ENCODE measurements at regions not wholly inside any gene's neighbourhood (a gene's known extent, or its start where the extent isn't known, plus 50 kb on each side); places are given as distances from the start of the nearest gene placed in this dataset.

DNA sequence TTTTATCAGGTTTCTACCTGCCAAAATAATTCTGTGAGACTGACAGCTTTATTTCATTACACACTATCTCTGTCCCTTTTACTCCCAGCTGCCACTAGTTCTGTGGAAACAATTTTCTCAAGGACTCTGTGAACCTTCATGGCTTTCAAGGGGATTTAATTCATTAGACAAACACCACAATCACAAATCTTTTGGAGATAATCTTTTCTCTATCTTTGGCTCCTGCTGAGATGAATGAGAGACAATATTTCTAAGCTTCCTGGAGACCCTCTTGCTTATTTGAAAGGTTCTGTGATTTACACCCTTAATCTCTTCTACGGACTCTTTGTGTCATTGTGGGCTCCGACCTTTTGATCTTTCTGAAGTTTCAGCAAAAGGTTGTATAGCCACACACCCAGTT is 222.6 kb downstream of the PRDM9 start:
- intact Hi-C loops (cut with DNase I; ENCODE audit: low total_unique reads), result no loop called here
- Histone ChIP-seq H3K4me3 (no peak overlapping the region), H3K27me3 (no peaks in the 10 kb centered on the region), H3K27ac (no peak overlapping the region), H3K9me3 (no peaks in the 10 kb centered on the region), H3K36me3 (ENCODE audit: low read depth, missing control alignments) (no peaks in the 10 kb centered on the region), H3K4me1 (no peaks in the 10 kb centered on the region)
- no peak for DNase-seq
- no peak for TF ChIP-seq POLR2A (IDR thresholded peaks at IDR 0.05)
- TF ChIP-seq, protein P1, sequence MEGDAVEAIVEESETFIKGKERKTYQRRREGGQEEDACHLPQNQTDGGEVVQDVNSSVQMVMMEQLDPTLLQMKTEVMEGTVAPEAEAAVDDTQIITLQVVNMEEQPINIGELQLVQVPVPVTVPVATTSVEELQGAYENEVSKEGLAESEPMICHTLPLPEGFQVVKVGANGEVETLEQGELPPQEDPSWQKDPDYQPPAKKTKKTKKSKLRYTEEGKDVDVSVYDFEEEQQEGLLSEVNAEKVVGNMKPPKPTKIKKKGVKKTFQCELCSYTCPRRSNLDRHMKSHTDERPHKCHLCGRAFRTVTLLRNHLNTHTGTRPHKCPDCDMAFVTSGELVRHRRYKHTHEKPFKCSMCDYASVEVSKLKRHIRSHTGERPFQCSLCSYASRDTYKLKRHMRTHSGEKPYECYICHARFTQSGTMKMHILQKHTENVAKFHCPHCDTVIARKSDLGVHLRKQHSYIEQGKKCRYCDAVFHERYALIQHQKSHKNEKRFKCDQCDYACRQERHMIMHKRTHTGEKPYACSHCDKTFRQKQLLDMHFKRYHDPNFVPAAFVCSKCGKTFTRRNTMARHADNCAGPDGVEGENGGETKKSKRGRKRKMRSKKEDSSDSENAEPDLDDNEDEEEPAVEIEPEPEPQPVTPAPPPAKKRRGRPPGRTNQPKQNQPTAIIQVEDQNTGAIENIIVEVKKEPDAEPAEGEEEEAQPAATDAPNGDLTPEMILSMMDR (IDR thresholded peaks at IDR 0.05), result no peak
- 78 to 82% methylated on average over 2 of the region's 2 CpGs for WGBS, 2 donors

DNA sequence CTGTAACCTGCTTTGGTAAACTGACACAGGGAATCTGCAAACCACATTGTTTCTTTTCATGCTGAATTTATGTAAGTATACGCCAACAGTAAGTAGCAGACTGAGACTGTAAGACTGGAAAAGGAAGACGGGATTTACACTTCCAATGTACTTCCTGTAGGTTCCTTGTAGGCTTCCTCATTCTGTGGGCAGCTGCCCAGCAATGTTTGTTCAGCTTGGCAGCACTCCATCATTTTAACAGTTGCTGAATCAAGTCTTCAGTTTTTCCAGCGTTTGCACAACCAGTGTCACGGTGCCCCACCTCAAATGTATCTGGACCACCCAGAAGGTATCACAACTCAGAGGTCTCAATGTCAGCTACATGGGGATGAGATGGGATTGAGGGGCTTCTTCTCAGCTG is 232.6 kb downstream of the PRDM9 start:
- intact Hi-C loops (cut with DNase I; ENCODE audit: low total_unique reads), result no loop called here
- no peaks in the 10 kb centered on the region for H3K27me3 ChIP-seq
- H3K9me3 ChIP-seq, result no peaks in the 10 kb centered on the region
- no peaks in the 10 kb centered on the region for H3K4me1 ChIP-seq
- H3K36me3 ChIP-seq (ENCODE audit: low read depth, missing control alignments), result no peaks in the 10 kb centered on the region
- H3K4me3 ChIP-seq, result no peak overlapping the region
- WGBS, 2 donors, result 47 to 59% methylated on average over 4 of the region's 4 CpGs
- H3K27ac ChIP-seq, result no peak overlapping the region
- no peak for DNase-seq
- TF ChIP-seq, protein P1 (IDR thresholded peaks at IDR 0.05), result no peak
- no peak for TF ChIP-seq POLR2A (IDR thresholded peaks at IDR 0.05)

DNA sequence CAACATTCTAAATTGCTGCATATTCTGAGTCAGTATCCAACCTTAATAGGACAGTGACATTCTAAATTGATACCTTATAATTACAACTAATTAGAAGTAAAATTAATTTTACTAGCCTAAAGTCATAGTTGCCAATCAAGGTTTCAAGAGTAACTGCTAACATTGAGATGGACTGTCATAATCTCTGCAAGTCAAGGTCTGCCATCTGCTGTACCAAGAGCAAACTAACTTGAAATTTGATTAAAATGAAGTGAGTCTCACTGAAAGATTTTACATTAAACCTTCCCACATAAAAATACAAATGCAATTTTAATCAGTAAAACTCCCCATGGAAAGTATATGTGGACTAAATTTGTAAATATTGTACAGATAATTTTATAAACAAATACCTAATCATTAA is 235.3 kb downstream of the PRDM9 start:
- no peaks in the 10 kb centered on the region for H3K36me3 ChIP-seq (ENCODE audit: low read depth, missing control alignments)
- no peak for DNase-seq
- H3K4me1 ChIP-seq, result no peaks in the 10 kb centered on the region
- H3K27me3 ChIP-seq, result no peaks in the 10 kb centered on the region
- intact Hi-C loops (cut with DNase I; ENCODE audit: low total_unique reads), result no loop called here
- no peak overlapping the region for H3K27ac ChIP-seq
- no peak overlapping the region for H3K4me3 ChIP-seq
- H3K9me3 ChIP-seq, result no peaks in the 10 kb centered on the region
- TF ChIP-seq, protein P1 (IDR thresholded peaks at IDR 0.05), result no peak
- no peak for TF ChIP-seq POLR2A (IDR thresholded peaks at IDR 0.05)

DNA sequence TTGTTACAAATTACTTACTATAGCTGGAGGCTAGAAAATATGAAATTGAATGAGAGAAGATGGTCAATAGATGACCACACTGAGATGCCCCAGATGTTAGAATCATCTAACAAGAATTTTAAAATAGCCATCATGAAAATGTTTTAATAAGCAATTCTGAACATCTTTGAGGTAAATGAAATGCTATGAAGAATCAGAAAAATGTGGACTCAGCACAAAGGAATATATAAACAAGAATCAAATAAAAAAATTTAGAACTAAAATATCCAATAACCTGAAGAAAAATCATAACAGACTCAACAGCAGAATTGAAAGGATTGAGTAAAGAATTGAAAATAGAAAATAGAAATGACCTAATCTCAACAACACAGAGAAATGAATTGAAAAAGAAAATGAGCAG is 248.5 kb downstream of the PRDM9 start:
- TF ChIP-seq POLR2A (IDR thresholded peaks at IDR 0.05), result no peak
- TF ChIP-seq, protein P1 (IDR thresholded peaks at IDR 0.05), result no peak
- intact Hi-C loops (cut with DNase I; ENCODE audit: low total_unique reads), result no loop called here

DNA sequence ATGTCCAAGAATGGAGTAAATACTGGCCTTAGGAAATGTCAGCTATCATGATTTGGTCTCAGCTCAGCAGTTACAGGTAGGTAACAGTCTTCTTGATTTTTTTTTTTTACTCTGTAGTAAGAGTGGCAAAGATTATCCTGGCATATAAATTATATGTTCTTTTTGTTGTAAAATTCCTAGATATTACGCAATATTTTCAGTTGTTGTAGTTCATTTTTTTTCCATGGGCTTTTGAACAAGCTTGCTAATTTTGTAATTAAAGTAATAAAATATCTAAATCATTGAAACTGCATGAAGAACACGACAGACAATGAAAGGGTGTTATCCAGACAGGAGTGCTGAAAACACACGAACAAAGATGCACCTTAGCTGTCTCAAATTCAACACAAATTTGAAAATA is 249.4 kb downstream of the PRDM9 start:
- H3K36me3 ChIP-seq (ENCODE audit: low read depth, missing control alignments), result no peaks in the 10 kb centered on the region
- intact Hi-C loops (cut with DNase I; ENCODE audit: low total_unique reads), result no loop called here
- no peaks in the 10 kb centered on the region for H3K27me3 ChIP-seq
- TF ChIP-seq, protein P1 (IDR thresholded peaks at IDR 0.05), result no peak
- TF ChIP-seq POLR2A (IDR thresholded peaks at IDR 0.05), result no peak
- DNase-seq, result no peak
- no peaks in the 10 kb centered on the region for H3K4me1 ChIP-seq
- H3K4me3 ChIP-seq, result no peak overlapping the region
- WGBS, 2 donors, result 61 to 64% methylated on average over 3 of the region's 3 CpGs
- H3K27ac ChIP-seq, result no peak overlapping the region
- no peaks in the 10 kb centered on the region for H3K9me3 ChIP-seq

More for the DNA sequence above, 248.5 kb downstream of the PRDM9 start:
- Histone ChIP-seq H3K36me3 (ENCODE audit: low read depth, missing control alignments) (no peaks in the 10 kb centered on the region), H3K9me3 (no peaks in the 10 kb centered on the region), H3K27me3 (no peaks in the 10 kb centered on the region), H3K4me3 (no peak overlapping the region), H3K4me1 (no peaks in the 10 kb centered on the region), H3K27ac (no peak overlapping the region)
- DNase-seq, result no peak
